ENCODE measurements at regions not wholly inside any gene's neighbourhood (a gene's known extent, or its start where the extent isn't known, plus 50 kb on each side); places are given as distances from the start of the nearest gene placed in this dataset.

DNA sequence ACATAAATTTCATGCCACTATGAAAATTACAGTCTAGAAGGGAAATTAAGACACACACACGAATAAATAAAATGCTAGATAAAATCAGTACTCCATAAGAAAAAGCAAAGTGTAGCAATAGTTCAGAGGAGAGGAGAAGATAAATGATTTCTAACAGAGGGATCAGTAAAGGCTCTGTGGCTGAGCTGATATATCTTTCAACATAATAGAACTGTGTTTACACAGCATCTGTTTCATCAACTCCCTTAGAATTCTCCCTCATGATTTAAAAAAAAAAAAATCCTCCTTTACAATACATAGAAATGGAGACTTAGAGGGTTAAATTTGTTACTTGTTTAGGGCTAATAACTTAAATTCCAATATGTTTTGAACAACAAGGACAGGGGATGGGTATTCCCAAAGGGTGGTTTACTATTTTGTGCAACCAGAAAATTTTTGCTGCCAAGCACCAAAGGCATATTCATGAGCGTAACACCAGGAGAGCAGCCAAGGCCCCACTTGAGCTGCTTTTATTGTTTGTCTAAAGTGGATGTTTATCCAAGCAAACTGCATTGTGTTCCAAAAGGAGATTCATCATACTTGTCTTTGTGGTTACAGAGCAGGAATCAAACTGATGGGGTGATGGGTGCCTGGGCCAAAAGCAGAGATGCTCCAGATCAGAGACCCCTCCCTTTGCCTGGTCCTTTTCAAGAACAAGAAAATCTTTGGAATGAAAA lies 162.7 kb downstream of the BMP4 start:
- no peak for DNase-seq

DNA sequence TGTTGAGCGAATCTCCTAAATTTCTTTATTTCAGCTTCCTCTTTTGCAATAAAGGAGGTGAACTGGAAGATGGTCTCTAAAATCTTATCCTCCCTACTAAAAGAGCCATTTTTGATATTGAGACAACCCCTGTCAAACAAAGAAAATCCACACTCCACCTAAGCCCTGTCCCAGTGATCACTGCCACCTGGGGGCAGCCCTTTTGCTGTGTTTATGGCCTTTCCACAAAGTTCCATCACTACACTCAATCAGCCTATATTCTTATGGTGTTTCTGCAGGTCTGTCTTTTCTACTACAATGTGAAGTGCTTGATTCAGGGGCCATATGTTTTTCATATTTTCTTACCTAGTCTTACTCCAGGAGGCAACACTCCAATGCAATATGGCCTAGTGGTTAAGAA lies 163.7 kb downstream of the BMP4 start:
- no peak for DNase-seq

DNA sequence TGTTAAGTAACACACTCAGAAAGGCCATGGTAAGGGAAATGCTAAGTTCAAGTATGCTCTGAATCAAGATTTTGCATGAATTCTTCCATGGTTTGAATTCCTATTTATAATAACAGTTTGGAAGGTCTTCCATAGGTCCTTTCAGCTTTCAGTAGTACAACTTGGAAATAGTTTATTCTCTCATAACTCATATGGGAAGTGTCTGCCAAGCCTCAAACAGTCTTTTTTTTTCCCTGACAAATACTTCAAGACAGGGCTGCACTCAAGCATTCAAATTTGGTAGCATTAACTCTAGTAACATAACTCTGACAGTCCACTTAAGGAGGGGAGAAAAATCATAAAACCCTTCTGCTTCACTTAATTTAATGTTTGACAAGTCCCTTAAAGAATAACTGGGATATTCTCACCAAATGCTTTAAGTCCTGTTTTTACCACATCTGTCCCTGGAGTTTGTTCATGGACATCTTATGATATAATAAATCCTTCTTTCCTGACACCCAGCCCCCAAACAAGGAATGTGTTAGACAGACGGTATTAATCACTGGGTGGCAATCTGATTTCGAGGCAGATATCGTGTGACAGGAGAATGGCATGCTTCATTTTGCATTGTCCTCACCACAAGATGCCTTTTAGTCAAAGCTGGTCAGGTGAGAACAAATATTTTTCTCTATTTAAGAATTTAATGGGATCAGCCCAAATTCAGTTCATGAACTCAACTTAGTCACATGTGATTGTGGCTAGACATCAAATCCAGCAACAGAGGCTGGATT lies 165.7 kb downstream of the BMP4 start:
- DNase-seq = no peak

DNA sequence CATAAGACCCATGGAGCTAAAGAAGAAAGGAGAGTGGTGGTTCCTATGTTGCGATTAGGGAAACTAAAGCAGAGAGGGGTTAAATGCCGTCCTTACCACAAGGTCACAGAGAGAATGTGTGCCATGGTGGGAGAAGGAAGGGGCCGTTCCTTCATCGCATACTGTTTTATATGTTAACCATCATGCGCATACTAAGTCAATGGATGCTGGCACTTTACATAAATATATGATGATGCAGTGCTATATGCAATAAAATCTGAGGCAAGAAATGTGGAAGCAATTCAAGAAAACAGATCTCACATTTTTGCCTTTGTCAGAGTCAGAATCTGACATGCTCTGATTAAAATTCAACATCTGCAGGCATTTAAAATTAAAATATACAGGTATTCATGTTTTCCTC lies 168.1 kb downstream of the BMP4 start:
- no peak for DNase-seq

DNA sequence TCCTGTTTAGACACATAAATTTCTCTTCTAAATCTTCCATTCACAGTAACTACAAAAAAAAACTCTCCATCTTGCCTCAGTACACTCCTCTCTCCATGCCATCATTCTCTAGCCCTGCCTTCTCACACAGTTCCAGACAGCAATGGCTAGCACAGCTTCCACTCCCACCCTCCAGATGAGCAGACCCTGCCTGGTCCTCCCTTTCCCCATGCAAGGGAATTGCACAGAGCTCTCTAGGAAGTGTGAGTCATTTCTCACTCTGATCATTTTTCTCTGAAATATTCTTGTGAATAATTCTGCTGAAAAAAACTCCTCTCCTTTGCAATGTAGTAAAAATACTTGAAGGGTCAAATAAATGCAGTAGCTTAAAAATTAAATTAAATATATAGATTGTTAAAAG lies 170.6 kb downstream of the BMP4 start:
- DNase-seq = no peak

DNA sequence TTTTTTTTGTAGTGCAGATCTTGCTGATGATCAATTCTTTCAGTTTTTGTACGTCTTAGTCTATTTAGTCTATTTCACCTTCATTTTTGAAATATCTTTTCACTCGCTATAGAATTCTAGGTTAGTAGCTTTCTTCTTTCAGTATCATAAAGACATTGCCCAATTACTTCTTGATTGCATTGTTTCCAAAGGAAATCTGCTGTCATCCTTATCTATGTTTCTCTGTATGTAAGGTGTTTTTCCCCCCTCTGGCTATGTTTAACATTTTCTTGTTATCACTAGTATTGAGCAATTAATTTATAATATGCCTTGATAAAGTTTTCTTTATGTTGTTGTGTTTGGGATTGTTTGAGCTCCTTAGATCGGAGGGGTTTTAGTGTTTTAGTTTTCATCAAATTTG lies 171.9 kb downstream of the BMP4 start:
- DNase-seq = no peak

DNA sequence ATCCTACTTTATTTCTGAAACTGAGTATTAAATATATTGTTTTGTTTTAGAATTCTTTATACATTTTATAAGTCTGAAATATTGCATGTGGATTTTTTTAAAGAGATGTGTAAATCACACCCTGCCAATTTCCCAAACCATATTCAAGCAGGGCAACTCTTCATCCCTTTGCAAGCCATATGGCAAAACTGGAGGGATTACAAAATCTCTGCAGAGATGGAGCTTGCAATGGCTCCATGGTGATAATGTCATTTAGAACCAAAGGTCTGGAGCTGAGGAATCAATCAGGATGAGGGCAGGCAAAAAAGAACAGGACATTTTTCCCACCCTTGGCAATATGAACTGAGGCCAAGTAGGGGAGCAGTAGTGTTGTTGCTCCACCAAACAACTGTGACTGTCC lies 173.4 kb downstream of the BMP4 start:
- no peak for DNase-seq

DNA sequence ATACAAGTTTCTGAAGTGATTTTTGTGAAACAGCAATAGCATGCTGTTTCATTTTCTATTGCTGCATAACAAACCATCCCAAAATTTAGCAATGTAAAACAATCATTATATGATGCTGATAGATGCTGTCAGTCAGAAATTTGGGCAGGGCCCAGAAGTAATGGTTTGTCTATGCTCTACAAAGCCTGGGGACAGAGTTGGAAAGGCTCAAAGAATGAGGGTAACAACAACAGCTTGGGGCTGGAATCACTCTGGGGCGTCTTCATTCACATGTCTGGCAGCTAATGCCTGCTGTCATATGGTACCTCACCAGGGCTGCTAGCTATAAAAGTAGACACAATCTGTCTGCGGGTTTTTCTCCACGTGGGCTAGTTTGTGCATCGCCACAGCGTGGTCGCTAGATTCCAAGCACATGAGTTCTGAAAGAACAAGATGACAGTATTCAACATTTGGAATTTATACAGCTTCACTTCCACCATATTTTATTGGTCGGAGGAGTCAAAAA lies 176.5 kb downstream of the BMP4 start:
- DNase-seq = no peak

DNA sequence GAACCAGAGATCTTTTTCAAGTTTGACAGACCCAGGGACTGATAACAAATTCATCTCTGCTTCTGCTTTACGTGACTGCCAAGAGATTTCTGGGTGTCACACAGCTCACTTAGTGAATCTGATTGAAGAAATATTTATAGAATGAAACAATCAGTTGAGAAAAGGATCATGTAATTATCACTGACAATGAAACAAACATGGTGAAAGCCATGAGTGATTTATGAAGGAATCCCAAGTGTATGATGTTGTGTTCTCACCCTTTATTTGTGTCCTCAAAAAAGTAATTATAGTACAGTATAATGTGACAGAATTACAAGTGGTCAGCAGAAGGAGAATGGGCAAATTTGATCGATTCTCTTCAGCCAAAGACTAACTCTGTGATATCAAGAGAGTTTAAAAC lies 177.3 kb downstream of the BMP4 start:
- no peak for DNase-seq

DNA sequence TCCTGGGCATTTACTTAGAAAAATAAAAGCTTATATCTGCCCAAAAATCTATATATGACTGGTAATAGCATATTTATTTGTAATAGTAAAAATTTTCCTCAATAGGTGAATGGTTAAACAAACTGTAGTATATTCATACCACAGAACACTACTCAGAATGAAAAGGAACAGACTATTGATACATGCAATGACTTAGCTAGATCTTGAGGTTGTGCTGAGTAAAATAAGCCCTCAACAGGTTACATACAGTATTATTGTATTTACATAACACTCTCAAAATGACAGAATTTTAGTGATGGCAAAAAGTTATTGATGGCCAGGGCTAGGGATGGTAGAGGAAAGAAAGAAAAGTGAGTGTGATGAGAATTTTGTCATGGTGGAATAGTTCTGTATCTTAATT lies 178.4 kb downstream of the BMP4 start:
- no peak for DNase-seq

DNA sequence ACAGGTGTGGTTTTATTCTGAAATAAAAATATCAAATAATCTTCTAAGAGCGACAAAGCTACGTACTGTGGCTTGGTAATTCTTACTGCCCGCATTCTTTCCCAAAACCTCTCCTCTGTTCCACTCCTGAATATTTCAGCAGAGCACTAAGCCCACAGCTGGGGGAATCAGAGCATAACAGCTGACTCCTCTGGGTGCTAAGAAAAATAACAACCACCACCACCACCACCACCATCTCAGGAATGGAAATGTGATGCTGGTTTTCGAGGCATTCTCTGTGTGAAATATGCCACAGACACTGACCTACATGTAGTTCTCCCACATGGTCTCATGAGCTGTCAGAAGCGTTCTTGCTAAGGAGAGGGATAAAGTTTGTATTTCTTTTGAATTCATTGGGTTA lies 183.7 kb downstream of the BMP4 start:
- DNase-seq = no peak

DNA sequence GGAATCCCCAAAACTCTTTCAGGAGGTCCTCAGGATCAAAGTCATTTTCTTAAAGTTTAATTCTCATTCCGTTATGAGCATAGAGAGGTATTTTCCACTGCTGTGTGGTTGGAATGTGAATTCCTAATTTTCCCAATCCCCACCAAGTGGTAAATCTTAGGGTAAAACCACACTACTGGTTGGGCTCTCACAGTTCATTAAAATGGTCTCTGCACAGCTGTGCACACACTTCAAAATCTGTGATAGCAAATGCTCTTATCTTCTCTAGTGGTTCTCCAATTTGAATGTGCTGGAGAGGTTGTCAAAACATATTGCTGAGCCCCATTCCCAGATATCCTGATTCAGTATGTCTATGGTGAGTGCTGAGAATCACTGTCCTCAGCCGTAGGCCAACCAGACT lies 189.1 kb downstream of the BMP4 start:
- no peak for DNase-seq

DNA sequence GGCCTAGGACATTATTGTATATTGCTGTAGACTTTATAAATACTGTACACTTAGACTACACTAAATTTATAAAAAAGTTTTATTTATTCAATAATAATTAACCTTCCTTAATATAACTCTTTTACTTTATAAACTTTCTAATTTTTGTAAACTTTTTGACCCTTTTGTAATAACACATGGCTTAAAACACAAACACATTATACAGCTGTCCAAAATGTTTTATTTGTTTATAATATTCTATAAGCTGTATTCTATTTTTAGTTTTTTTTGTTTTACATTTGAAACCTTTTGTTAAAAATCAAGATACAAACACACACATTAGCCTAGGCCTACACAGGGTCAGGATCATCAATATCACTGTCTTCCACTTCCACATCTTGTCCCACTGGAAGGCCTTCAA lies 190.0 kb downstream of the BMP4 start:
- no peak for DNase-seq

DNA sequence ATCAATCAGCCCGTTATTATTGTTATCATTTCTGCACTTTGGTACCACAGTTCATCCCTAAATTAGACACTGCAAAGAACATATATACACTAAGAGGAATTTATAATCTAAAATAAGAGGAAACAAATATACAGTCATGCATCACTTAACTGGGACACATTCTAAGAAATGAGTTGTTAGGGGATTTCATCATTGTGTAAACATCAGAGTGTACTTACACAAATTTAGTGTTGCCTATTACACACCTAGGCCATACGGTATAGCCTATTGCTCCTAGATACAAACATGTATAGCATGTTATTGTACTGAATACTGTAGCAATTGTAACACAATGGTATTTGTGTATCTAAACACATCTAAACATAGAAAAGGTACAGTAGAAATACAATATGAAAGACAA lies 190.5 kb downstream of the BMP4 start:
- no peak for DNase-seq

DNA sequence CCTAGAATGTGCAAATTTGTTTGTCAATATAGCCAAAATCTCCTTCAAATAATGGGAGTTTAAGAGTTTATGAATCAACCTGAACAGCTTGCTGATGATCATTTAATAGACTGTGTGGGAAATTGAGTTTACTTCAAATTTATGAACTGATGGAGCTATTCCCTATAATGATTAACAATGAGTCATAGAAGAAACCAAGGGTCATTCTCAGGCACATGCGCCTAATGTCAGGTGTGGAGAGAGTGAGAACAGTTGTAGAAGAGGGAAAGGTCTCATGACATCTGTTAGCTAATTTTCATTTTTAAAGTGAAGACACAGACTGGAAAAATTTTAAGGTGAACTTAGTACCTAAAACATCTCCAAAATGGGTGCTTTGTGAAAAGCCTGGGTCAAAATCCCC lies 191.8 kb downstream of the BMP4 start:
- DNase-seq = no peak

DNA sequence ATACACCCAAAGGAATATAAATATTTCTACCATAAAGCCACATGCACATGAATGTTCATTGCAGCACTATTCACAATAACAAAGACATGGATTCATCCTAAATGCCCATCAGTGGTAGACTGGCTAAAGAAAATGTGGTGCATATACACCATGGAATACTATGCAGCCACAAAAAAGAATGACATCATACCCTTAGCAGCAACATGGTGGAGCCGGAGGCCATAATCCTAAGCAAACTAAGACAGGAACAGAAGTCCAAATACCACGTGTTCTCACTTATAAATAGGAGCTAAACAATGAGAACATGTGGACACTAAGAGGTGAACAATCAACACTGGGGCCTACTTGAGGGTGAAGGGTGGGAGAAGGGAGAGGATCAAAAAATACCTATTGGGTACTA lies 198.5 kb downstream of the BMP4 start:
- no peak for DNase-seq

DNA sequence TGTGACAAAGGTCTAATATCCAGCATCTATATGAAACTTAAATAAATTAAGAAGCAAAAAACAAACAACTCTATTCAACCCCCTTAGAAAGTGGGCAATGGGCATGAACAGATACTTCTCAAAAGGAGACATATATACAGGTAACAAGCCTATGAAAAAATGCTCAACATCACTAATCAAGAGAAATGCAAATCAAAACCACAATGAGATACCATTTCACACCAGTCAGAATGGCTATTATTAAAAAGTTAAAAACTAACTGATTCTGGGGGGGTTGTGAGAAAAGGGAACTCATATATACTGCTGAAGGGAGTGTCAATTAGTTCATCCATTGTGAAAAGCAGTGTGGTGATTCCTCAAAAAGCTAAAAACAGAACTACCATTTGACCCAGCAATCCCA lies 198.9 kb downstream of the BMP4 start:
- no peak for DNase-seq

DNA sequence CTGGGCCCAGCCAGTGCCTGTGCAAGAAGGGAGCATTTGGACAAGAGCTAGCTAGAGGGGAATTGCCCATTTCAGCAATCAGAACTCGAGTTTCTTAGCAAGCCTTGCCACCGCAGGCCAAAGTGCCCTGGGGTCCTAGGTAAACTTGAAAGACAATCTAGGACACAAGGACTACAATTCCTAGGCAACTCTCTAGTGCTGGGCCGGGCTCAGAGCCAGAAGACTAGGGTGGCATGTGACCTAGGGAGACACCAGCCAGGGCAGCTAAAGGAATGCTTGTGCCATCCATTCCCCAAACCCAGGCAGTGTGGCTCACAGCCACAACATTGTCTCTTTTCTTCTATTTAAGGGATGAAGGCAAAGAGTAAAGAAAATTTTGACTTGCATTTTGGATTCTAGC lies 205.0 kb downstream of the BMP4 start:
- DNase-seq = no peak

DNA sequence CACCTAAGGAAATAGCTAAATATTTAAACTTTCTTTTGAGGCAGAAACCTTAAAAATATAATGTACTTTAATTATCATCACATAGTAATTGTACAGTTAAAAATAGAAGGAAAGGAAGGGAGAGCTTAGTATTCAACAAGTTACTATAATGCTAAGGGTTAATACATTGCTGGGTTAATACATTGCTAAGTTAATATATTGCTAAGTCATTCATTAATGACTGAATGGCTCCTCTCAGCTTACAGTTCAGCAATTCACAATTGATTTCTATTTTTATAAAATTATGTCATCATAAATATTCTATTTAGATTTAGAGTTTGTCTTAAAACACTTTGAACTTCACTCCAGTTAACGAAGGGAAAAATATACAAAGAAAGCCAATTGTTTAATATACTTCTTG lies 207.9 kb downstream of the BMP4 start:
- no peak for DNase-seq

DNA sequence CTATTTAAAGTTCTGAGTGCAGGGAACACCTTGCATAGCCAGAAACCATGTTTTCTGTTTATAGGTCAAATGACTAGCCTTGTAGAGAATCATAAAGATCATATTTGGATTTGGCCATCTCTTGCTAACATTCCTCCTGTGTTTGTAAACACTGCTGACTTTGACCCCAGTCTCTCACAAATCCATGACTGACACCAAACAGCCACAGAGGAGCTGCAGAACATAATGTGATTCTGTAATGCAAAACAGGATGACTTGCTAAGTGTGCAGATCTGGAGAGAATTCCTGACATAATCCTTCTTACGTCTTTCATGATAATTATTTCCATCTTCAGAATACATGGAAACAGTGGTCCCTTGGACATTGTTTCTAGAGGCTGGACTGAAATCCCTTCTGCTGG lies 211.8 kb downstream of the BMP4 start:
- DNase-seq = no peak

DNA sequence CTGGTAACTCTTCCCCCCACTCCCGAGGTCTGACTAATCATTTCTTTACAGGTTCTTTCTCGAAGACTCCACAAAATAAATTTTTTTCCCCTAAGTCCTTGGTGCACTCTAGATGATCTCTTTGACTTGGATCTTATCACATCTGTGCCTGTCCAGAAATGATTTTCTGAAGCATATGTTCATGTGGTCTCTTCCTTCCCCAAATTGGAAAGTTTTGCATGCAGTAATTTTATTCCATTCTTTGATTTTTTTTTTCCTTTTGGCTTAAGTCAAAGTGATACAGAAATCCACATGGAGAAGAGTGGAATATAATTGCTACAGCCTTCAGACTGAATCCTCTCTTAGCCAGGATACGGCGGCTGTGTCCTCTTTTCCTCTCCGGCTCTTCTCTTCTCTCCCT lies 213.3 kb downstream of the BMP4 start:
- DNase-seq = no peak

DNA sequence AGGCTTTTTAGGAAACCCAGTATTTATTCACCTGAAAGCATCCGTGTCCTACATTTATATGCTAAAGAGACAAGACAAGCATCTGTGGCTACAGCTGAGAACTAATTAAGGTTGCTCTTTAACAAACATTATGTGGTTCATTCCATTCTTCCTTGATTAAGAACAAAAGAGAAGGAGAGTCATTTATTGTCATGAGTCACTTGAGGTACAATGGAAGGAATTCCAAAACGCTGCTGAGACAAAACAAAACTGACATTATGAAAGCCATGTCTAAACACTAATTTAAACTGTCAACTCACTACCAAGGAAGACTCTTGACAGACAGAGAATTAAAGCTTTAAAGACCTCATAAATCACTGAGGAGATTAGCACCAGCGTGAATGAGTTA lies 214.4 kb downstream of the BMP4 start:
- DNase-seq = no peak

DNA sequence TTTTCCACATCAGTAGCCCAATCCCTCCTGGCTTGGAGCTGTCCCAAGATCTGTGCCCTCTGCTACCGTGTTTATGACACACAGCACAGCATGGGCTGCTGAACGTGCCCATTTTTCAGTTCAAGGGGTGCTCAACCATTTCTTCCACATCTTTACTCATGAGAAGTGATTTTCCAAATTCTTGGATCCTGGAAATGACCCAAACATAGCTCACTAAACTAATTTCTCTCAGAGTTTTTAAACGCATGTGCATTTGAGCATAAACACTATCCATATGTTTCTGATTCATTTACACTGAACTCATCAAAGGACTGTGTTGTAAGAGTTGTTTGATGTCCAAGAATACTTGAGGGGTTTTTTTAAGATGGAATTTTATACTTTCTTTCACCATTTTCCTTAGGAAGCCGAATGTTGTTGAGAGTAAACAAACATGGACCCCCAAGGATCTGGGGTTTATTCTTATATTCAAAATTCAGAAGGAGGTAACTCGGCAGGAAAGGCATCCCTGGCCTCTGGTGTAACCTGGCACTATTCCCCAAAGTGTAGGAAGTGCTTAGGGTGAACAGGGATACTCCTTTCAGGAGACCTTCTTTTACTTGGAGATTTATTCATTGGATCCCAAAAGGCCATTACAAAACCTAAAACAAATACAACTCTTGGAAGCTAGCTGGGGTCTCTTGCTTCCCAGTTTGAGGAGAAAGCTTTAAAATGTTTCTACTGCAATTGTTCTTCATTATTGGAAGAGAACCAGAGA lies 215.0 kb downstream of the BMP4 start:
- no peak for DNase-seq

DNA sequence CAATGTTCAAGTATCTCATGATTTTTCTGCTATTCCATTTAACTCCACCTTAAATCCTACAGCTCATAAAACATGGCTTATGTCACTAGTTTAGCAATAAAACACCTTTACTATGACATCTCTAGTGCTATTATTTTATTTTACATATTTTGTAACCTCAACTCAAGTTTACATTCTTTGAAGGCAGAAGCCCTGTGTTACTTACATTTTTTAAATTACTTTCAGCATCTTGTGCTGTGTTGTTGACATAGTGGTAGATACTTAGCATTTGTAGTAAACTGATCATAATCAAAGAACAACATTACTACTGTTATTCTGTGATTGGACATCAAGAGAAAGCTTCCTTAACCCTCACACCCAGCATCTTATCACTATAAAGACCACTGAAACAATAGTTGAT lies 216.1 kb downstream of the BMP4 start:
- DNase-seq = no peak
